T-helper 1 cell treated with Interleukin-12 subunit alpha and Interleukin-12 subunit beta and Interleukin-4 antibody, amounts not matched to agents 30 μg/mL and 1 μg/mL, for 36 hours (primary cell): ENCODE measurements at regions not wholly inside any gene's neighbourhood (a gene's known extent, or its start where the extent isn't known, plus 50 kb on each side); places are given as distances from the start of the nearest gene placed in this dataset.
A peak's percentile ranks its signal among the peaks of the same experiment; 100 is the strongest.
"Not testable (repeated sequence)": the region's sequence is repeated elsewhere in the genome, so short reads cannot be mapped to it uniquely, and the experiment has no call there.

Experiments
- H3K27ac Mint-ChIP-seq: one replicate; pipeline ENCODE4 v1.8.0; 2021; ENCODE audit warnings: mild to moderate bottlenecking, mixed read lengths
- H3K27me3 Mint-ChIP-seq: one replicate; pipeline ENCODE4 v1.8.0; 2021; ENCODE audit warnings: low read depth, mixed read lengths
- H3K36me3 Mint-ChIP-seq: one replicate; pipeline ENCODE4 v1.8.0; 2021; ENCODE audit warnings: low read depth, mixed read lengths
- H3K4me1 Mint-ChIP-seq: one replicate; pipeline ENCODE4 v1.8.0; 2021; ENCODE audit warnings: low read depth, mixed read lengths
- H3K4me3 Mint-ChIP-seq: one replicate; pipeline ENCODE4 v1.8.0; 2021; ENCODE audit warnings: mild to moderate bottlenecking, moderate library complexity, mixed read lengths
- H3K9me3 Mint-ChIP-seq: one replicate; pipeline ENCODE4 v1.8.0; 2021; ENCODE audit warnings: mixed read lengths

DNA sequence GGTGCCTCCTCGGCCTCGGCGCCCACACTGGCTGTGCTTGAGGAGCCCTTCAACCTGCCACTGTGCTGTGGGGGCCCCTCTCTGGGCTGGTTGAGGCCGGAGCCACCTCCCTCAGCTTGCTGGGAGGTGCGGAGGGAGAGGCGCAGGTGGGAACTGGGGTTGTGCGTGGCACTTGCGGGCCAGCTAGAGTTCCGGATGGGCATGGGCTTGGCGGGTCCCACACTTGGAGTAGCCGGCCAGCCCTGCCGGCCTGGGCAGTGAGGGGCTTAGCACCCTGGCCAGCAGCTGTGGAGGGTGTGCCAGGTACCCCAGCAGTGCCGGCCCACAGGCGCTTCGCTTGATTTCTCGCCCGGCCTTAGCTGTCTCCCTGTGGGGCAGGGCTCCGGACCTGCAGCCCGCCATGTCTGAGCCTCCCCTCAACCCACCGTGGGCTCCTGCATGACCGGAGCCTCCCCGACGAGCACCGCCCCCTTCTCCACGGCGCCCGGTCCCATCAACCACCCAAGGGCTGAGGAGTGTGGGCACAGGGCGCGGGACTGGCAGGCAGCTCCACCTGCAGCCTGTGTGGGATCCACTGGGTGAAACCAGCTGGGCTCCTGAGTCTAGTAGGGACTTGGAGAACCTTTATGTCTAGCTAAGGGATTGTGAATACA, 723.8 kb downstream of the DIAPH3 start:
- Mint-ChIP-seq H3K36me3 (no peaks in the 10 kb centered on the region), H3K27ac (no peak overlapping the region), H3K27me3 (peaks cover 8% of the 10 kb centered on the region), H3K4me3 (no peak overlapping the region), H3K9me3 (peaks cover 5% of the 10 kb centered on the region), H3K4me1 (peaks cover 5% of the 10 kb centered on the region)

DNA sequence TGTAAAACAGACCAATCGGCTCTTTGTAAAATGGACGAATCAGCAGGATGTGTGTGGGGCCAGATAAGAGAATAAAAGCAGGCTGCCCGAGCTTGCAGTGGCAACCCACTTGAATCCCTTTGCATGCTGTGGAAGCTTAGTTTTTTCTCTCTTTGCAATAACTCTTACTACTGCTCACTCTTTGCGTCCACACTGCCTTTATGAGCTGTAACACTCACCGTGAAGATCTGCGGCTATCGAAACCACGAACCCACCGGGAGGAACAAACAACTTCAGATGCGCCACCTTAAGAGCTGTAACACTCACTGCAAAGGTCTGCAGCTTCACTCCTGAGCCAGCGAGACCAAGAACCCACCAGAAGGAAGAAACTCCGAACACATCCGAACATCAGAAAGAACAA, 722.7 kb downstream of the DIAPH3 start:
- H3K4me3 Mint-ChIP-seq, result peak overlapping the region; percentile 37
- H3K27me3 Mint-ChIP-seq, H3K4me1 Mint-ChIP-seq, H3K36me3 Mint-ChIP-seq, H3K27ac Mint-ChIP-seq, H3K9me3 Mint-ChIP-seq: not testable (repeated sequence)

- Mint-ChIP-seq H3K27ac (no peak overlapping the region), H3K4me1 (peaks cover 5% of the 10 kb centered on the region), H3K36me3 (no peaks in the 10 kb centered on the region), H3K9me3 (no peaks in the 10 kb centered on the region), H3K4me3 (peak overlapping the region; percentile 37), H3K27me3 (peaks cover 8% of the 10 kb centered on the region)
Measured at GRCh38 chr13:59441596-59442280, 722.0 kb downstream of the DIAPH3 start.

DNA sequence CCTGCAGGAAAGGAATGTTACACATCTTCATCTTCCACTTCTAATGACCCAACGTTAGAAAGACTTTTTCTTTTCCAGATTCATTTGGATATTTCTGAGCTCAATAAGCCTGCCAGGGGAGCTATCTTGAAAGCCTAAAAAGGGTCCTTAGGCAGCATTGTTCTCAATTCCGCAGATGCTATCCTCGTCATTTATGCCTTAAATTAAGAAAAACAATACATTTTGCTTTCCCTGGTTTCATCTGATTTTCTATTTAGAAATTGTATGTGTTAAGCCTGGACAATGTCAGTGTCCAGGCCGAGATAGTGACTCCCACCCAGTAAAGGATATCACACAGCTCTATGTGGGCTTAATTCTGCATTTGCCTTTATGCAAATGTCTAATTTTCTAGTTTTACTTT, 721.3 kb downstream of the DIAPH3 start:
- H3K36me3 Mint-ChIP-seq, result no peaks in the 10 kb centered on the region
- H3K9me3 Mint-ChIP-seq, result no peaks in the 10 kb centered on the region
- no peak overlapping the region for H3K4me3 Mint-ChIP-seq
- no peak overlapping the region for H3K27ac Mint-ChIP-seq
- peaks cover 8% of the 10 kb centered on the region for H3K27me3 Mint-ChIP-seq
- H3K4me1 Mint-ChIP-seq, result peaks cover 5% of the 10 kb centered on the region

DNA sequence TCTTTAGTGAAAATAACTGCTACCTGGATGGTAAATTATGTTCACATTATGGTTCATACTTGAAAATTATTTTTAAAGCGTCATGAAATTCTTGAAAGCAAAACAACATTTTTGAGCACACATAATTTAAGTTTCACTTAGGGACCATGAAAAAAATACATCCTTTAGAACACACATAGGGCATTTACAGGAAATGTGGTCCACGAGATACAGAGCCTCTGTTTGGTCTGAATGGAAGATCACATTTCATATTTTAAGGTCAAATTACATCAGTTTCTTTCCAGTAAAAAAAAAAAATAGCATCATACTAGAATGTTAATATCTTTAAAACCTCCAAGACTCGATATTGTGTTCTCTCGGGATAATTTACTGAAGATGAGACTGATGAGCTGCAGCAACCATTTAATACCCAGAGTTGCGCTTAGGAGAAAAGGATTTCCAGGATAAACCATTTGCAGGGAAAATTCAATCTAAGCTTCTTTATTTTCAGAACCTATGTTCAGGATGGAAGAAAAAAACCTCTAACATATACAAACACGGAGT, 720.7 kb downstream of the DIAPH3 start:
- Mint-ChIP-seq H3K4me3 (no peak overlapping the region), H3K27me3 (peaks cover 8% of the 10 kb centered on the region), H3K36me3 (no peaks in the 10 kb centered on the region), H3K4me1 (peaks cover 5% of the 10 kb centered on the region), H3K27ac (no peak overlapping the region), H3K9me3 (no peaks in the 10 kb centered on the region)

DNA sequence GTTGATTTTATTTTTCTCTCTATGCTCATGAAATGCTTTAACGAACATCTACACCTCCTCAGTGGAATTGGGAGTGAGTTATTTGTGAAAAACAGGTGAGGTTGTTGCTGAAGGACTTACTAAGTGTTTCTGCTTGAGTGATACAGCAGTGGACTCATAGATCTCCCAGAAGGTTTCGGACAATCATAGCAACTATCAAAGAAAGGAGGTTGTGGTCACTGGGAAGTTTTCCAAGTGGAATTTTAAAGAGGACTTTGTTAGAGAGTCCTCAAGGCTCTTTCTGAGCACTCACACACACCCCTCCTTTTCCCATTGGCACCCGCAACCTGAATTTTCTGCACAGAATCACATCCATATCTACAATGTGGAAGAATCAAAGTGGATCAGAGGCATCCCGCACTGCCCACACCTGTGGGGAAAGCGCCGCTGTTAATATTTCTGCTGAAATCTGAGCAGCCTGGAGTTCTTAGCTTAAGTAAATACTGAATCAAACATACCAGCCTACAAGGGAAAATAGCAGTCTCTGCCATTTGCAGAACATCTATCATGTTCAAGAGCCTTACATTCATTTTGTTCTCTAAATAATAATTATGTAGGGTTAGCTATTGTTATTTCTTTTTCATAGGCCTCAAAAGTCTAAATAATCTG, 719.4 kb downstream of the DIAPH3 start:
- Mint-ChIP-seq H3K27me3 (peaks cover 8% of the 10 kb centered on the region), H3K4me1 (peaks cover 5% of the 10 kb centered on the region), H3K27ac (no peak overlapping the region), H3K4me3 (no peak overlapping the region), H3K9me3 (no peaks in the 10 kb centered on the region), H3K36me3 (no peaks in the 10 kb centered on the region)

- H3K4me1 Mint-ChIP-seq, result peaks cover 5% of the 10 kb centered on the region
- no peak overlapping the region for H3K4me3 Mint-ChIP-seq
- H3K36me3 Mint-ChIP-seq, result no peaks in the 10 kb centered on the region
- H3K27ac Mint-ChIP-seq, result no peak overlapping the region
- H3K27me3 Mint-ChIP-seq, result peaks cover 6% of the 10 kb centered on the region
- no peaks in the 10 kb centered on the region for H3K9me3 Mint-ChIP-seq
Measured at GRCh38 chr13:59445812-59446211, 717.9 kb downstream of the DIAPH3 start.

DNA sequence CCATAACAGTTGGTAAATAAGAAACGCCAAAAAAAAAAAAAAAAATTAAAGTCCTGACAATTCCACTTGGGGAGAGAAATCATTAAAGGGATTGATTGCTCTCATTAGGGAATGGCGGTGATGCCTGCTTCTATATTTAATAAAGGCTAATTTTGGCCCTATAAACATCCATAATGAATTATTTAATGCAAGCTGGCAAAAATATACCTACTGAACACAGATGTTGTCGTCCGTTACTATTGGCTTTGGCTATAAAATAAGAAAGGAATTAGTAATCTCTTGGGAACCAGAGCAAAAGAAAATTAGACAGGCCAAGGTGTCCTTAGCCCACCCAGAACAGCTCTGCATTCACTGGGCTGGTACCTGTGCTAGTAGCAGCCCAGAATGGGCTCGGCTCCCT, 717.3 kb downstream of the DIAPH3 start:
- Mint-ChIP-seq H3K9me3 (no peaks in the 10 kb centered on the region), H3K27me3 (peaks cover under 1% of the 10 kb centered on the region), H3K4me3 (no peak overlapping the region), H3K4me1 (peaks cover under 1% of the 10 kb centered on the region), H3K36me3 (no peaks in the 10 kb centered on the region), H3K27ac (no peak overlapping the region)

- H3K9me3 Mint-ChIP-seq, result no peaks in the 10 kb centered on the region
- no peaks in the 10 kb centered on the region for H3K4me1 Mint-ChIP-seq
- no peak overlapping the region for H3K4me3 Mint-ChIP-seq
- no peaks in the 10 kb centered on the region for H3K36me3 Mint-ChIP-seq
- no peak overlapping the region for H3K27ac Mint-ChIP-seq
- H3K27me3 Mint-ChIP-seq, result peaks cover 3% of the 10 kb centered on the region
Measured at GRCh38 chr13:59447031-59447430, 716.7 kb downstream of the DIAPH3 start.

DNA sequence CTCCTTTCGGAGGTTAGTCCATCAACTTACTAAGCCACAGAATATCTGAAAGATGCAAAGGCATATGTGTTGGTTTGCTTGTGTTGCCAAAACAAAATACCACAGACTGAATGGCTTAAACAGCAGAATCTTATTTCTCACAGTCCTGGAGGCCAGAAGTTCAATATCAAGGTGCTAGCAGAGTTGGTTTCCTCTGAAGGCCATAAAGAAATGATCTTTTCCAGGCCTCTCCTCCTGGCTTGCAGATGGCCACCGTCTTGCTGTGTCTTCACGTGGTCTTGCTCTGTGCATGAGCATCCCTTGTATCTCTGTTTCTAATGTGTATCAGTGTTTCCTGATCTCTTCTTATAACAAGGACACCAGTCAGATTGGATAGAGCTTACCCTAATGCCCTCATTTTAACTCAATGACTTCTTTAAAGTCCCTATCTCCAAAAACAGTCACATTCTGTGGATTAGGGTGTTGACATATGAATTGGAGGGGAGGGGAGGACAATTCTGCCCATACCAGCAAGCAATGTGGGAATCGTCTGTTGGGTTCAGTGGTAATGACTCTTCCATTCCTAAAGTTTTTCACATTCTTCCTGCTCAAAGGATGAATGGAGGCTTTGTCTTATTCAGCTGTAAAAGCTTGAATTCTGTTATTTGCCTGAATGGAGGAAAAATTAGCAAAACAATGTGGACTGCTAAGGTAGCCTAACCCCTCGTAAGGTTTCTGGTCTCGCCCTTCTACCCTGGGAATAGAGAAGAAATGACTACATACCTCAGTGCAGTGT, 715.7 kb downstream of the DIAPH3 start:
- no peaks in the 10 kb centered on the region for H3K36me3 Mint-ChIP-seq
- H3K9me3 Mint-ChIP-seq, result no peaks in the 10 kb centered on the region
- no peaks in the 10 kb centered on the region for H3K4me1 Mint-ChIP-seq
- no peak overlapping the region for H3K4me3 Mint-ChIP-seq
- peaks cover 3% of the 10 kb centered on the region for H3K27me3 Mint-ChIP-seq
- no peak overlapping the region for H3K27ac Mint-ChIP-seq

DNA sequence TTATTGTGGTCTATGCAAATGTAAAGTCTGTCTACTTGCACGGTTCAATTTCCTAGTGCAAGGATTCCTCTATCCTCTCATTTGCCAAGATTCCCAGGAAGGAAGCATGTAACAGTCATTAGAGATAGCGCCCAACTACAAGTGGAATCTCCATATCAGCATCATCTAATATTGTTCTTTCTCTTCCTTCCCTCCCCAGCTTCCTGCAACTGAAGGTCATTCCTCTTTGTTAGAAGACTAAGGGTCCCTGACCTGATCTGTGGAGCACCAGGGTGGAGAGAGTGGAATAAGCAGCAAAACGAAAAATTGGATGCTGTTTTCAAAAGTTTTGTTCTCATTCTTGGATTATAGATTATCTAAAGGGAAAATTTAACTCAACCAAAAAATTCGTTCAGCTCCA, 714.0 kb downstream of the DIAPH3 start:
- H3K36me3 Mint-ChIP-seq, result no peaks in the 10 kb centered on the region
- H3K27me3 Mint-ChIP-seq, result peaks cover 3% of the 10 kb centered on the region
- H3K4me3 Mint-ChIP-seq, result no peak overlapping the region
- H3K4me1 Mint-ChIP-seq, result no peaks in the 10 kb centered on the region
- no peaks in the 10 kb centered on the region for H3K9me3 Mint-ChIP-seq
- H3K27ac Mint-ChIP-seq, result no peak overlapping the region

DNA sequence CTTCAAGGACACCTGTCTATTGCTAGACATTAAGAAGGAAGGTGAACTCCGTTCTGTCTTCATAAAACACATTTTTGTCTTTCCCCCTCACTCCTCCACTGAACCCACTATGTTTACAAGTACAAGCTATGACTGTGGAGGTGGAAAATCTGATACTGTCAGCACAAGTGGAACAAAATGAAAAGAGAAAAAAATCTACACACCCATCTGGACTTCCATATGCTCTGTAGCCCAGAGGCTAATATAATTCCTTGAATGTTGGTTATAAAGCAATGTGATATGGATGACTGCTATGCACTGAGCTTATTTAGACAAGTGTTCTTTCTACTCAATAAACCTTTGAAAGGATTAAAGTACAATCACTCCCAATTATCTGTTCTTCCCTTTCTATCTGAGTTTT, 713.5 kb downstream of the DIAPH3 start:
- Mint-ChIP-seq H3K4me1 (no peaks in the 10 kb centered on the region), H3K36me3 (no peaks in the 10 kb centered on the region), H3K27ac (no peak overlapping the region), H3K4me3 (no peak overlapping the region), H3K9me3 (no peaks in the 10 kb centered on the region), H3K27me3 (peaks cover 3% of the 10 kb centered on the region)

DNA sequence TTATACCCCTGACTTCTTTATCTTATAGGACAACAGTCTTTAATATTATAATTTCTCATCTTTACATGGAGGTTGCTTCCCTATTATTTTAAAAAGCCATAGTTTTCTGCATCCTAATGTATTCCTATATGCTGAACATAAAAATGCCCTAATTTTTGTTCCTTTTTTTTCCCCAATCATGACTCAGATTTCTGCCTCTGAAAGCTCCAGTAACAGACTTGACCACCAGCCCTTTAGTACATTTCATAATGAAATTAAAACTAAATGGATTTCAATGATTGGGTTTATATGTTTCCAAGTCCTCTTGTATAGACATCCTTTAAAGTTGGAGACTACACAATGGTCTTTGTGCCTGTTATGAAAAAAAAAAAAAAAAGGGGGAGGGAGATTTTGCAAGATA, 712.5 kb downstream of the DIAPH3 start:
- H3K4me3 Mint-ChIP-seq, result no peak overlapping the region
- H3K36me3 Mint-ChIP-seq, result no peaks in the 10 kb centered on the region
- no peak overlapping the region for H3K27ac Mint-ChIP-seq
- H3K4me1 Mint-ChIP-seq, result no peaks in the 10 kb centered on the region
- H3K9me3 Mint-ChIP-seq, result no peaks in the 10 kb centered on the region
- H3K27me3 Mint-ChIP-seq, result peaks cover 3% of the 10 kb centered on the region

- no peak overlapping the region for H3K4me3 Mint-ChIP-seq
- H3K36me3 Mint-ChIP-seq, result no peaks in the 10 kb centered on the region
- H3K9me3 Mint-ChIP-seq, result no peaks in the 10 kb centered on the region
- no peaks in the 10 kb centered on the region for H3K4me1 Mint-ChIP-seq
- peaks cover 3% of the 10 kb centered on the region for H3K27me3 Mint-ChIP-seq
- no peak overlapping the region for H3K27ac Mint-ChIP-seq
Measured at GRCh38 chr13:59452189-59452890, 711.4 kb downstream of the DIAPH3 start.
